ENCODE measurements at regions not wholly inside any gene's neighbourhood (a gene's known extent, or its start where the extent isn't known, plus 50 kb on each side); places are given as distances from the start of the nearest gene placed in this dataset.

GRCh38 chr3:74351213-74351612 lies 263.2 kb downstream of the CNTN3 start:
- Histone ChIP-seq H3F3A (ENCODE audit: insufficient read depth, low read length, poor library complexity, severe bottlenecking) (no peaks in the 10 kb centered on the region), H3K79me2 (replicated peaks; ENCODE audit: insufficient read depth, low read length) (no peaks in the 10 kb centered on the region), H2AFZ (ENCODE audit: low read depth, low read length) (no peak overlapping the region), H3K27ac (ENCODE audit: low read length) (no peak overlapping the region), H3K4me2 (ENCODE audit: low read length) (no peak overlapping the region), H3K9me2 (ENCODE audit: insufficient read depth, low read length) (no peaks in the 10 kb centered on the region), H3K4me3 (ENCODE audit: low read length) (no peak overlapping the region), H3K36me3 (ENCODE audit: insufficient read depth, low read length) (no peaks in the 10 kb centered on the region), H3K9me3 (ENCODE audit: low read length) (no peaks in the 10 kb centered on the region), H4K20me1 (ENCODE audit: insufficient read depth) (no peaks in the 10 kb centered on the region), H3K9ac (ENCODE audit: low read length) (no peak overlapping the region), H3K27me3 (ENCODE audit: insufficient read depth, low read depth, low read length) (no peaks in the 10 kb centered on the region)
- no peak for TF ChIP-seq RAD21 (conservative IDR thresholded peaks at IDR 0.05)
- no peak for TF ChIP-seq POLR2AphosphoS5 (IDR thresholded peaks at IDR 0.05)
- no peak for TF ChIP-seq EZH2 (IDR thresholded peaks at IDR 0.05; ENCODE audit: borderline replicate concordance, insufficient read depth, low read length, poor library complexity, severe bottlenecking)
- TF ChIP-seq SMC3 (conservative IDR thresholded peaks at IDR 0.05; ENCODE audit: poor library complexity), result no peak
- TF ChIP-seq TAF1 (IDR thresholded peaks at IDR 0.05; ENCODE audit: low read depth), result no peak
- TF ChIP-seq, protein P1, sequence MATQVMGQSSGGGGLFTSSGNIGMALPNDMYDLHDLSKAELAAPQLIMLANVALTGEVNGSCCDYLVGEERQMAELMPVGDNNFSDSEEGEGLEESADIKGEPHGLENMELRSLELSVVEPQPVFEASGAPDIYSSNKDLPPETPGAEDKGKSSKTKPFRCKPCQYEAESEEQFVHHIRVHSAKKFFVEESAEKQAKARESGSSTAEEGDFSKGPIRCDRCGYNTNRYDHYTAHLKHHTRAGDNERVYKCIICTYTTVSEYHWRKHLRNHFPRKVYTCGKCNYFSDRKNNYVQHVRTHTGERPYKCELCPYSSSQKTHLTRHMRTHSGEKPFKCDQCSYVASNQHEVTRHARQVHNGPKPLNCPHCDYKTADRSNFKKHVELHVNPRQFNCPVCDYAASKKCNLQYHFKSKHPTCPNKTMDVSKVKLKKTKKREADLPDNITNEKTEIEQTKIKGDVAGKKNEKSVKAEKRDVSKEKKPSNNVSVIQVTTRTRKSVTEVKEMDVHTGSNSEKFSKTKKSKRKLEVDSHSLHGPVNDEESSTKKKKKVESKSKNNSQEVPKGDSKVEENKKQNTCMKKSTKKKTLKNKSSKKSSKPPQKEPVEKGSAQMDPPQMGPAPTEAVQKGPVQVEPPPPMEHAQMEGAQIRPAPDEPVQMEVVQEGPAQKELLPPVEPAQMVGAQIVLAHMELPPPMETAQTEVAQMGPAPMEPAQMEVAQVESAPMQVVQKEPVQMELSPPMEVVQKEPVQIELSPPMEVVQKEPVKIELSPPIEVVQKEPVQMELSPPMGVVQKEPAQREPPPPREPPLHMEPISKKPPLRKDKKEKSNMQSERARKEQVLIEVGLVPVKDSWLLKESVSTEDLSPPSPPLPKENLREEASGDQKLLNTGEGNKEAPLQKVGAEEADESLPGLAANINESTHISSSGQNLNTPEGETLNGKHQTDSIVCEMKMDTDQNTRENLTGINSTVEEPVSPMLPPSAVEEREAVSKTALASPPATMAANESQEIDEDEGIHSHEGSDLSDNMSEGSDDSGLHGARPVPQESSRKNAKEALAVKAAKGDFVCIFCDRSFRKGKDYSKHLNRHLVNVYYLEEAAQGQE (IDR thresholded peaks at IDR 0.05; ENCODE audit: borderline replicate concordance), result no peak
- TF ChIP-seq CTCF (IDR thresholded peaks at IDR 0.05; ENCODE audit: poor library complexity, severe bottlenecking), result no peak
- TF ChIP-seq EP300 (conservative IDR thresholded peaks at IDR 0.05; ENCODE audit: poor library complexity, severe bottlenecking), result no peak
- no peak for TF ChIP-seq MXI1 (conservative IDR thresholded peaks at IDR 0.05; ENCODE audit: poor library complexity, severe bottlenecking)

DNA sequence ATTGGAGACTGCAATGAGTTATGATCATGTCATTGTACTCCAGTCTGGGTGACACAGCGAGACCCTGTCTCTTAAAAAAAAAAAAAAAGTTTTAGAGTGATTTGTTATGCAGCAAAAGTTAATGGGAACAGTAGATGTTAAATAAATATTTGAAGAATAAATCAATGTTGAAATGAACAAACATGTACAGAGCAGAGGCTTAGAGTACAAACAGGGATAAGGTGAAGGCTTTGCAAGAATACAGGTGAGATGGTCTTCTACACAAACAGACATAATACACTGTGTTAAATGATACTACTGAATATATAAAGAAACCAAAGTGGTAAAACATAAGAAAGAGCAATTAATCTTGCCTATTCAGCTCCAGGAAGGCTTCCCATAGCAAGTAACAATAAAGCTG lies 265.4 kb downstream of the CNTN3 start:
- no peak overlapping the region for H2AFZ ChIP-seq (ENCODE audit: low read depth, low read length)
- no peak overlapping the region for H3K27ac ChIP-seq (ENCODE audit: low read length)
- H3K9ac ChIP-seq (ENCODE audit: low read length), result no peak overlapping the region
- H3K4me3 ChIP-seq (ENCODE audit: low read length), result no peak overlapping the region
- no peak overlapping the region for H3K4me2 ChIP-seq (ENCODE audit: low read length)
- no peaks in the 10 kb centered on the region for H3K36me3 ChIP-seq (ENCODE audit: insufficient read depth, low read length)
- no peaks in the 10 kb centered on the region for H3K27me3 ChIP-seq (ENCODE audit: insufficient read depth, low read depth, low read length)
- H3K9me3 ChIP-seq (ENCODE audit: low read length), result no peaks in the 10 kb centered on the region
- no peaks in the 10 kb centered on the region for H3K9me2 ChIP-seq (ENCODE audit: insufficient read depth, low read length)
- TF ChIP-seq RAD21 (conservative IDR thresholded peaks at IDR 0.05), result no peak
- H3K79me2 ChIP-seq (replicated peaks; ENCODE audit: insufficient read depth, low read length), result no peaks in the 10 kb centered on the region
- no peaks in the 10 kb centered on the region for H3F3A ChIP-seq (ENCODE audit: insufficient read depth, low read length, poor library complexity, severe bottlenecking)
- H4K20me1 ChIP-seq (ENCODE audit: insufficient read depth), result no peaks in the 10 kb centered on the region
